Fibroblast of gingiva (primary cell): ENCODE measurements at regions not wholly inside any gene's neighbourhood (a gene's known extent, or its start where the extent isn't known, plus 50 kb on each side); places are given as distances from the start of the nearest gene placed in this dataset.
"Not testable (repeated sequence)": the region's sequence is repeated elsewhere in the genome, so short reads cannot be mapped to it uniquely, and the experiment has no call there.

Experiments used
- DNase-seq: peaks from one replicate; pipeline ENCODE4 v3.0.0-alpha.2; 2011; ENCODE audit warnings: low read depth

- DNase-seq = peak; percentile 82
Measured at GRCh38 chr18:10353791-10354190, 100.6 kb upstream of the APCDD1 start.

GRCh38 chr18:10354241-10354811 lies 100.1 kb upstream of the APCDD1 start:
- DNase-seq = peak; percentile 43

- no peak for DNase-seq
Measured at GRCh38 chr18:10354890-10355289, 99.5 kb upstream of the APCDD1 start.

GRCh38 chr18:10356999-10357398 lies 97.4 kb upstream of the APCDD1 start:
- not testable (repeated sequence) for DNase-seq

GRCh38 chr18:10361660-10362059 lies 92.8 kb upstream of the APCDD1 start:
- peak; percentile 59 for DNase-seq

GRCh38 chr18:10365021-10365500 lies 89.4 kb upstream of the APCDD1 start:
- DNase-seq = no peak

GRCh38 chr18:10365901-10366300 lies 88.5 kb upstream of the APCDD1 start:
- DNase-seq = peak; percentile 82

- DNase-seq = no peak
Measured at GRCh38 chr18:10367836-10368235, 86.6 kb upstream of the APCDD1 start.

GRCh38 chr18:10368456-10369453 lies 85.7 kb upstream of the APCDD1 start:
- no peak for DNase-seq

GRCh38 chr18:10370716-10371115 lies 83.7 kb upstream of the APCDD1 start:
- DNase-seq = no peak

GRCh38 chr18:10371165-10371564 lies 83.3 kb upstream of the APCDD1 start:
- no peak for DNase-seq

GRCh38 chr18:10374195-10374594 lies 80.2 kb upstream of the APCDD1 start:
- DNase-seq = no peak

- peak; percentile 42 for DNase-seq
Measured at GRCh38 chr18:10374636-10375293, 79.7 kb upstream of the APCDD1 start.

GRCh38 chr18:10376731-10377130 lies 77.7 kb upstream of the APCDD1 start:
- DNase-seq = no peak

- peak; percentile 69 for DNase-seq
Measured at GRCh38 chr18:10377956-10378355, 76.5 kb upstream of the APCDD1 start.

- DNase-seq = peak; percentile 66
Measured at GRCh38 chr18:10378688-10379420, 75.6 kb upstream of the APCDD1 start.

GRCh38 chr18:10379522-10379921 lies 74.9 kb upstream of the APCDD1 start:
- peak; percentile 87 for DNase-seq

GRCh38 chr18:10381516-10381915 lies 72.9 kb upstream of the APCDD1 start:
- no peak for DNase-seq

GRCh38 chr18:10381951-10382350 lies 72.5 kb upstream of the APCDD1 start:
- no peak for DNase-seq

- DNase-seq = no peak
Measured at GRCh38 chr18:10386049-10386448, 68.4 kb upstream of the APCDD1 start.

- DNase-seq = no peak
Measured at GRCh38 chr18:10386956-10387355, 67.5 kb upstream of the APCDD1 start.

GRCh38 chr18:10387399-10387798 lies 67.0 kb upstream of the APCDD1 start:
- no peak for DNase-seq
